WTC11 (cell line): ENCODE measurements at regions not wholly inside any gene's neighbourhood (a gene's known extent, or its start where the extent isn't known, plus 50 kb on each side); places are given as distances from the start of the nearest gene placed in this dataset.

Experiments
- ATAC-seq: fragments of 200-7000 bp; cut with Tn5 transposase; 2 replicates; pipeline ENCODE4 v1.10.0; 2021; ENCODE audit warnings: mild to moderate bottlenecking, moderate library complexity
- CTCF ChIA-PET: fragments of 300-600 bp; sonication (Branson Sonifier 250); formaldehyde crosslinking; loops from one replicate; lab custom pipeline; 2021; ENCODE audit warnings: antibody characterized with exemption; lab: Charles Lee
- POLR2A ChIA-PET: fragments of 350-600 bp; sonication (Branson Sonifier 250); formaldehyde crosslinking; loops from one replicate; lab custom pipeline; 2021; ENCODE audit warnings: antibody characterized with exemption; lab: Charles Lee
- DNase-seq: peaks from one replicate; pipeline ENCODE4 v3.0.0; 2021; ENCODE audit warnings: low spot score
- H3K27ac Mint-ChIP-seq: 2 replicates; pipeline ENCODE4 v1.8.0; 2021; ENCODE audit warnings: mixed read lengths
- H3K27me3 Mint-ChIP-seq: 2 replicates; pipeline ENCODE4 v1.8.0; 2021; ENCODE audit warnings: low read depth, mild to moderate bottlenecking, moderate library complexity, mixed read lengths
- H3K36me3 Mint-ChIP-seq: 2 replicates; pipeline ENCODE4 v1.8.0; 2021; ENCODE audit warnings: mixed read lengths
- H3K4me1 Mint-ChIP-seq: 2 replicates; pipeline ENCODE4 v1.8.0; 2022; ENCODE audit warnings: mixed read lengths
- H3K4me3 Mint-ChIP-seq: 2 replicates; pipeline ENCODE4 v1.8.0; 2021; ENCODE audit warnings: mild to moderate bottlenecking, moderate library complexity, mixed read lengths
- H3K9me3 Mint-ChIP-seq: 2 replicates; pipeline ENCODE4 v1.8.0; 2021; ENCODE audit warnings: mixed read lengths
- ATF1 ChIP-seq: sonication (generic); formaldehyde crosslinking; IDR thresholded peaks from 2 replicates; pipeline ENCODE4 v1.8.1; 2023; ENCODE audit warnings: mild to moderate bottlenecking, moderate library complexity, missing genetic modification reagents
- EMX1 ChIP-seq: fragments of 250-450 bp; sonication (Bioruptor Pico); IDR thresholded peaks from 2 replicates; pipeline ENCODE4 v1.8.0; 2021; ENCODE audit warnings: mild to moderate bottlenecking
- ETV6 ChIP-seq: sonication (generic); formaldehyde crosslinking; IDR thresholded peaks from 2 replicates; pipeline ENCODE4 v1.8.1; 2022; ENCODE audit warnings: mild to moderate bottlenecking, missing genetic modification reagents
- GRHL2 ChIP-seq: fragments of 250-450 bp; sonication (Bioruptor Pico); IDR thresholded peaks from 2 replicates; pipeline ENCODE4 v1.8.0; 2022; ENCODE audit warnings: mild to moderate bottlenecking, moderate library complexity; ENCODE audit not compliant: insufficient replicate concordance, severe bottlenecking
- GTF2I ChIP-seq: fragments of 250-450 bp; sonication (Bioruptor Pico); conservative IDR thresholded peaks from 2 replicates; pipeline ENCODE4 v1.4.0; 2021; ENCODE audit warnings: mild to moderate bottlenecking
- HMGA2 ChIP-seq: fragments of 250-450 bp; sonication (Bioruptor Pico); IDR thresholded peaks from 2 replicates; pipeline ENCODE4 v1.4.0; 2021; ENCODE audit warnings: mild to moderate bottlenecking, moderate library complexity
- JAZF1 ChIP-seq: fragments of 250-450 bp; sonication (Bioruptor Pico); IDR thresholded peaks from 2 replicates; pipeline ENCODE4 v1.9.0; 2021; ENCODE audit warnings: moderate library complexity, mild to moderate bottlenecking, inconsistent platforms
- JUN ChIP-seq: sonication (generic); formaldehyde crosslinking; IDR thresholded peaks from 2 replicates; pipeline ENCODE4 v1.8.0; 2023; ENCODE audit warnings: mild to moderate bottlenecking, missing genetic modification reagents
- NFATC4 ChIP-seq: fragments of 250-450 bp; sonication (Bioruptor Pico); IDR thresholded peaks from 2 replicates; pipeline ENCODE4 v1.9.0; 2021; ENCODE audit warnings: mild to moderate bottlenecking
- OVOL2 ChIP-seq: fragments of 250-450 bp; sonication (Bioruptor Pico); IDR thresholded peaks from 2 replicates; pipeline ENCODE4 v1.9.0; 2021; ENCODE audit warnings: mild to moderate bottlenecking, borderline replicate concordance
- RELA ChIP-seq: sonication (generic); formaldehyde crosslinking; IDR thresholded peaks from 2 replicates; pipeline ENCODE4 v1.8.1; 2022; ENCODE audit warnings: missing genetic modification reagents, mild to moderate bottlenecking, borderline replicate concordance
- RORB ChIP-seq: fragments of 250-450 bp; sonication (Bioruptor Pico); IDR thresholded peaks from 2 replicates; pipeline ENCODE4 v1.9.0; 2021; ENCODE audit warnings: mild to moderate bottlenecking
- SMAD3 ChIP-seq: sonication (generic); formaldehyde crosslinking; IDR thresholded peaks from 2 replicates; pipeline ENCODE4 v1.8.0; 2022; ENCODE audit warnings: missing genetic modification reagents, mild to moderate bottlenecking, borderline replicate concordance
- TCF7 ChIP-seq: sonication (generic); formaldehyde crosslinking; IDR thresholded peaks from 2 replicates; pipeline ENCODE4 v1.8.0; 2022; ENCODE audit warnings: mild to moderate bottlenecking, low read depth, missing genetic modification reagents, moderate library complexity
- ZNF121 ChIP-seq: sonication (generic); formaldehyde crosslinking; IDR thresholded peaks from 2 replicates; pipeline ENCODE4 v1.8.0; 2023; ENCODE audit warnings: missing genetic modification reagents
- ZNF416 ChIP-seq: fragments of 250-450 bp; sonication (Bioruptor Pico); IDR thresholded peaks from 2 replicates; pipeline ENCODE4 v1.9.0; 2021; ENCODE audit warnings: mild to moderate bottlenecking, inconsistent platforms
- TF ChIP-seq, protein P1 (sequence below): sonication (generic); formaldehyde crosslinking; IDR thresholded peaks from 2 replicates; pipeline ENCODE4 v1.8.1; 2022; ENCODE audit warnings: low read depth, mild to moderate bottlenecking, moderate library complexity, missing genetic modification reagents, borderline replicate concordance
- TF ChIP-seq, protein P2 (sequence below): sonication (generic); formaldehyde crosslinking; IDR thresholded peaks from 2 replicates; pipeline ENCODE4 v1.8.0; 2022; ENCODE audit warnings: mild to moderate bottlenecking, missing genetic modification reagents
- TF ChIP-seq, protein P3 (sequence below): fragments of 250-450 bp; sonication (Bioruptor Pico); IDR thresholded peaks from 2 replicates; pipeline ENCODE4 v1.9.0; 2021; ENCODE audit warnings: moderate library complexity, mild to moderate bottlenecking, inconsistent platforms, borderline replicate concordance
- TF ChIP-seq, protein P4 (sequence below): sonication (generic); formaldehyde crosslinking; IDR thresholded peaks from 2 replicates; pipeline ENCODE4 v1.8.0; 2023; ENCODE audit warnings: missing genetic modification reagents

DNA sequence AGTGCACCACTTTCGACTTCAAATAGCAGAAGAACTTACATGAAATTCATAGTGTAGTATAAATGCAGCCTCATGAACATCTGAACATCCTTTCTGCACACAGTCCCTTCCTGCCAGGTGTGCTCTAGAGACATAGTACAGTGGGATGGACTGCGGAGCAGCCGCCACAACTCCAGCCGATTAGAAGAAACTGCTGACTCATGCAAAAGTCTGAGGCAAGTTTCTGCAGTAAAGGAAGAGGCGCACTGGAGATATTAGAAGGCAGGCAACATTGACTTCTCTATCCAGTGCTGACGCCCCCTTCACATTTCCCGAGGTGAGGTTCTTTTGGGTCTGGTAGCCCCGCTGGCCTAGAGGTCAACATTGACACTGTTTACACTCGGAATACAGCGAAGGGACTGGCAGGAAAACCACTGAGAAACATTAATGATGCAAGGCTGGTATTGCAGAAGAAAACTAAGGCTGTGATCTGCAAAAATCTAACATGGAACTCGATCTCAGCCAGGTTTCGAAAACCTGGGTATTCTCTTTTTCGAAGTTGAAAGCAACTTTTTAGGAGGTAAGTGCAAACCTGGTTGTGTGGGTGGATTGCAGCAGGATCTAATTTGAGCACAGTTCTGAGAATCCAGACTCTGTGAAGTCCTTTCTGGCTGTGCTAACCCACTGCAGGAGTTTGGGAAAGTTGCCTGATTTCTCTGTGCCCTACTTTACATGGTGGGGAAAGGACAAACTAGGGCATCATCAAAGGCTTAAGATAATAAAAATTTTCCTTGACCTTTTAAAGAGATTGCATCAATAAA is 90.7 kb downstream of the CDC7 start:
- ATAC-seq = no peak
- Mint-ChIP-seq H3K4me3 (no peak overlapping the region), H3K9me3 (peaks cover 8% of the 10 kb centered on the region), H3K27me3 (no peaks in the 10 kb centered on the region), H3K36me3 (no peaks in the 10 kb centered on the region), H3K4me1 (peaks cover 31% of the 10 kb centered on the region), H3K27ac (peak overlapping the region; percentile 19; the same call in 1 of the 2 replicates)
- POLR2A ChIA-PET = no interaction called here
- CTCF ChIA-PET = no interaction called here
- no peak for DNase-seq
- TF ChIP-seq, protein P1, sequence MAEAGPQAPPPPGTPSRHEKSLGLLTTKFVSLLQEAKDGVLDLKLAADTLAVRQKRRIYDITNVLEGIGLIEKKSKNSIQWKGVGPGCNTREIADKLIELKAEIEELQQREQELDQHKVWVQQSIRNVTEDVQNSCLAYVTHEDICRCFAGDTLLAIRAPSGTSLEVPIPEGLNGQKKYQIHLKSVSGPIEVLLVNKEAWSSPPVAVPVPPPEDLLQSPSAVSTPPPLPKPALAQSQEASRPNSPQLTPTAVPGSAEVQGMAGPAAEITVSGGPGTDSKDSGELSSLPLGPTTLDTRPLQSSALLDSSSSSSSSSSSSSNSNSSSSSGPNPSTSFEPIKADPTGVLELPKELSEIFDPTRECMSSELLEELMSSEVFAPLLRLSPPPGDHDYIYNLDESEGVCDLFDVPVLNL (CRISPR knock-in tag) = no peak
- TF ChIP-seq, protein P2, sequence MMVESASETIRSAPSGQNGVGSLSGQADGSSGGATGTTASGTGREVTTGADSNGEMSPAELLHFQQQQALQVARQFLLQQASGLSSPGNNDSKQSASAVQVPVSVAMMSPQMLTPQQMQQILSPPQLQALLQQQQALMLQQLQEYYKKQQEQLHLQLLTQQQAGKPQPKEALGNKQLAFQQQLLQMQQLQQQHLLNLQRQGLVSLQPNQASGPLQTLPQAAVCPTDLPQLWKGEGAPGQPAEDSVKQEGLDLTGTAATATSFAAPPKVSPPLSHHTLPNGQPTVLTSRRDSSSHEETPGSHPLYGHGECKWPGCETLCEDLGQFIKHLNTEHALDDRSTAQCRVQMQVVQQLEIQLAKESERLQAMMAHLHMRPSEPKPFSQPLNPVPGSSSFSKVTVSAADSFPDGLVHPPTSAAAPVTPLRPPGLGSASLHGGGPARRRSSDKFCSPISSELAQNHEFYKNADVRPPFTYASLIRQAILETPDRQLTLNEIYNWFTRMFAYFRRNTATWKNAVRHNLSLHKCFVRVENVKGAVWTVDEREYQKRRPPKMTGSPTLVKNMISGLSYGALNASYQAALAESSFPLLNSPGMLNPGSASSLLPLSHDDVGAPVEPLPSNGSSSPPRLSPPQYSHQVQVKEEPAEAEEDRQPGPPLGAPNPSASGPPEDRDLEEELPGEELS (CRISPR knock-in tag) = no peak
- no peak for TF ChIP-seq ETV6 (CRISPR knock-in tag)
- TF ChIP-seq JUN (CRISPR knock-in tag) = no peak
- no peak for TF ChIP-seq EMX1 (CRISPR knock-in tag)
- TF ChIP-seq ZNF121 (CRISPR knock-in tag) = no peak
- no peak for TF ChIP-seq RORB (CRISPR knock-in tag)
- no peak for TF ChIP-seq GRHL2 (CRISPR knock-in tag)

DNA sequence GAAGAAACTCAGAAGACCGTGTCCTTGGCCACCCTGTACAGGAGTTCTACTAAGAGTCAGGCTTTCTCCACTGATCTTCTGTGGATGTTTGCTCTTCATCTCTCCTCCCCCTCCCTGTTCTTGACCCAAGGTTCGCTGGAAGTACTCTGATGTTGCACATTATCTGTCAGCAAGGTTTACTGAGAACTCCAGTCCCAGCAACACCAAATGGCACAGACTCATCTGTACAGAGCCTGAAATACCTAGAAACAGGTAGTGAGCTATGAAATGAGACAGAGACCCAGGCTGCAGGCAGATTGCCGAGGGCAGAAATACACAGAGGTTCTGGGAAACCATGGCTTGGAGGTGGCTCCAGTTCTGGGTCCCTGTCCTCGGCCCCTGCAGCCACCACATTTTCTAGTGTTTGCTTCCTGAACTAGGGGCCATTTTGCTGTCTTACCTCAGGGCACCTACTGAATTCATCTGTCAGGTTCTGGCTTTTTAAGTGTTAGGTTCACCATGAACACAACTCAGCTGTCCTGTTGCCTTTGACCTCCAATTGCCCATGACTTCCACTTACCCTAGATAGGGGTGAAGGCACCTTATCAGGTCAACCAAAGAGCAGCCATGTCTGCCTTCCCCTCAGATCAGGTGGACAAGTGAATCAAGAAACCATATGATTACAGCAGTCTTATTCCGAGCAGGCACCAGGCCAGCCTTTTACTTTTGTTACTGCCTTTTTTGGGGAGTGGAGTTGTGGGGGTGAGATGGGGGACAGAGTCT is 92.2 kb downstream of the CDC7 start:
- DNase-seq (no peak), ATAC-seq (no peak)
- CTCF ChIA-PET = no interaction called here
- TF ChIP-seq RELA (CRISPR knock-in tag) (no peak), ATF1 (CRISPR knock-in tag) (no peak), SMAD3 (CRISPR knock-in tag) (no peak), RORB (CRISPR knock-in tag) (no peak), ZNF416 (CRISPR knock-in tag) (no peak), JAZF1 (CRISPR knock-in tag) (no peak), HMGA2 (CRISPR knock-in tag) (no peak), GTF2I (CRISPR knock-in tag) (no peak), TCF7 (CRISPR knock-in tag) (no peak), OVOL2 (CRISPR knock-in tag) (no peak), NFATC4 (CRISPR knock-in tag) (no peak)
- TF ChIP-seq, protein P3, sequence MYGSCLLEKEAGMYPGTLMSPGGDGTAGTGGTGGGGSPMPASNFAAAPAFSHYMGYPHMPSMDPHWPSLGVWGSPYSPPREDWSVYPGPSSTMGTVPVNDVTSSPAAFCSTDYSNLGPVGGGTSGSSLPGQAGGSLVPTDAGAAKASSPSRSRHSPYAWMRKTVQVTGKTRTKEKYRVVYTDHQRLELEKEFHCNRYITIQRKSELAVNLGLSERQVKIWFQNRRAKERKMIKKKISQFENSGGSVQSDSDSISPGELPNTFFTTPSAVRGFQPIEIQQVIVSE (CRISPR knock-in tag) = no peak
- TF ChIP-seq, protein P4, sequence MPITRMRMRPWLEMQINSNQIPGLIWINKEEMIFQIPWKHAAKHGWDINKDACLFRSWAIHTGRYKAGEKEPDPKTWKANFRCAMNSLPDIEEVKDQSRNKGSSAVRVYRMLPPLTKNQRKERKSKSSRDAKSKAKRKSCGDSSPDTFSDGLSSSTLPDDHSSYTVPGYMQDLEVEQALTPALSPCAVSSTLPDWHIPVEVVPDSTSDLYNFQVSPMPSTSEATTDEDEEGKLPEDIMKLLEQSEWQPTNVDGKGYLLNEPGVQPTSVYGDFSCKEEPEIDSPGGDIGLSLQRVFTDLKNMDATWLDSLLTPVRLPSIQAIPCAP (CRISPR knock-in tag) = no peak
- POLR2A ChIA-PET = no interaction called here
- Mint-ChIP-seq H3K4me1 (peaks cover 31% of the 10 kb centered on the region), H3K9me3 (peaks cover 3% of the 10 kb centered on the region), H3K27ac (no peak overlapping the region), H3K27me3 (no peaks in the 10 kb centered on the region), H3K36me3 (no peaks in the 10 kb centered on the region), H3K4me3 (no peak overlapping the region)
